GM12801 (cell line): ENCODE measurements at regions not wholly inside any gene's neighbourhood (a gene's known extent, or its start where the extent isn't known, plus 50 kb on each side); places are given as distances from the start of the nearest gene placed in this dataset.

Source experiments
- TF ChIP-seq, protein P1 (sequence below): IDR thresholded peaks from one replicate; pipeline ENCODE4 v1.5.1; 2011; ENCODE audit warnings: control low read depth; ENCODE audit not compliant: insufficient read length; ENCODE audit errors: extremely low read depth

DNA sequence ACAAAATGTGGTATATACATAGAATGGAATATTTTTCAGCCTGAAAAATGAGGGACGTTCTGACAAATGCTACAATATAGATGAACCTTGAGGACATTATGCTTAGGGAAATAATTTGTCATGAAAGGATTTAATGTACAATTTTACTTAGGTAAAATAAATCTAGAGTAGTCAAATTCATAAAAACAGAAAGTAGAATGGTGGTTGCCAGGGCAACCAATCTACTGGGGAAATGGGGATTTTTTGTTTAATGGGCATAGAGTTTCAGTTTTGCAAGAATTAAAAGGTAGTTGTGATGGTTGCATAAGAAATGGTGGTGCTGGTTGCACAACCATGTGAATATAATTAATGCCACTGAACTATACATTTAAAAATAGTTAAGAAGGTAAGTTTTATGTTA lies 296.0 kb upstream of the SP4 start:
- TF ChIP-seq, protein P1, sequence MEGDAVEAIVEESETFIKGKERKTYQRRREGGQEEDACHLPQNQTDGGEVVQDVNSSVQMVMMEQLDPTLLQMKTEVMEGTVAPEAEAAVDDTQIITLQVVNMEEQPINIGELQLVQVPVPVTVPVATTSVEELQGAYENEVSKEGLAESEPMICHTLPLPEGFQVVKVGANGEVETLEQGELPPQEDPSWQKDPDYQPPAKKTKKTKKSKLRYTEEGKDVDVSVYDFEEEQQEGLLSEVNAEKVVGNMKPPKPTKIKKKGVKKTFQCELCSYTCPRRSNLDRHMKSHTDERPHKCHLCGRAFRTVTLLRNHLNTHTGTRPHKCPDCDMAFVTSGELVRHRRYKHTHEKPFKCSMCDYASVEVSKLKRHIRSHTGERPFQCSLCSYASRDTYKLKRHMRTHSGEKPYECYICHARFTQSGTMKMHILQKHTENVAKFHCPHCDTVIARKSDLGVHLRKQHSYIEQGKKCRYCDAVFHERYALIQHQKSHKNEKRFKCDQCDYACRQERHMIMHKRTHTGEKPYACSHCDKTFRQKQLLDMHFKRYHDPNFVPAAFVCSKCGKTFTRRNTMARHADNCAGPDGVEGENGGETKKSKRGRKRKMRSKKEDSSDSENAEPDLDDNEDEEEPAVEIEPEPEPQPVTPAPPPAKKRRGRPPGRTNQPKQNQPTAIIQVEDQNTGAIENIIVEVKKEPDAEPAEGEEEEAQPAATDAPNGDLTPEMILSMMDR: no peak

DNA sequence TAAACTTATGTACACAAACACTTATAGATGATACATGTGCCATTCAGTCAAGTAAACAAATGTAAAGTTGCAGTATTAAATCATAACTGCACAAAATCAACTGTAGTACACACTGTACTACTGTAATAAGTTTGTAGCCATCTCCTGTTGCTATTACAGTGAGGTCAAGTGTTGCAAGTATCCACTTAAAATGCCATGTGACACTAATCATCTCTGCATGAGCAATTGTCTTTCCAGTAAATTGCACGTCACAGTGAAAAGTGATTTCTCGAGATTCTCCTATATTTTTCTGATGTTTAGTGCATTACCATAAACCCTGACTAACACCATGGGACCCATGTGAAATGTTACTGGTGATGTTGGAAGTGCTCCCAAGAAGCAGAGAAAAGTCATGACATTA lies 293.3 kb upstream of the SP4 start:
- TF ChIP-seq, protein P1: no peak

DNA sequence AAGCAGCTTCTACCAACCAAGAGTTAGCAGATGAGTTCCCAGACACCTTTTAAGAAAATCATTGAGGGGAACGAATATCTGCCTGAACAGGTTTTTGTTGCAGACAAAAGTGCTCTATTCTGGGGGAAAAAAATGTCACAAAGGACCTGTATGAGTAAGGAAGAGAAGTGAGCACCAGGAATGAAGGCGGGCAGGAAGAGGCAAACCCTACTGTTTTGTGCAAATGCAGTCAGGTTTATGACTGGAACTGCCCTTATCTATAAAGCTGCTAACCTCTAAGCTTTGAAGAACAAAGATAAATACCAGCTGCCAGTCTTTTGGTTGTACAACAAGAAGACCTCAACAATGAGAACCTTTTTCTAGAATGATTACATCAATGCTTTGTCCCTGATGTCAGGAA lies 292.4 kb upstream of the SP4 start:
- TF ChIP-seq, protein P1: no peak

DNA sequence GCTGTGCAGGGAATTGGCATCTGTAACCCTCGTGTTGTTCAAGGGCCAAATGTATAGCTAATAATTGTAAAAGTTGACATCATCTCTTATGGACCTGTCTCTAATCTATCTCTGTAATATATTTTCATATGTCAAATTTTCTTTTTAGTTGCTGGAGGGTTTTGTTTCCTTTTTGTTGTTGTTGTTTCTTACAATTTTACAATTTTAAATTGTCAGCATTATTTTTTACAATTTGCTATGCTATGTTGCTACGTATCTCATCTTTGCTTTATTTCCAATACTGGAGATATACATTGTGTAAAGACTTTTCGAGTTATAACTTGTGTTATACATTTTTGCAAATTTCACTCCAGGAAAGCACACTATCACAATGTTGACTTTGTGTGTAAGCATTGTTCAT lies 290.2 kb upstream of the SP4 start:
- TF ChIP-seq, protein P1: no peak

DNA sequence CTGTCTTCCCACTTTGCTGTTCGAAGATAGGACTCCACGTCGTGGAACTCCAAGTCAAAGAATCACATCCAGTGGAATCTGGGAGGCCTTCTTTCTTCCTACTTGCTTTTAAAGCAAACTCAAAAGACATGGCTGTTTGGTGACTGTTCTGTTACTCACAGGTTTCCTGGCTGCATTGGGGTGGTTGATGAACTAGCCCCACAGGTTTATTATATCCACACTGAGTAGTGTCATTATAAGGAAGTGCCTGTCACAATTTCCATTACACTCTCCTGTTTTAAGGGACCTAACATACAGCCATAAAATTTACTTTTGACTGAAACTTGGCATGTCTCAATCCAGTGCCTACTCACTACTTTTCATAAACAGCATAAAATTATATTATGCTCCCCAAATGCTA lies 287.3 kb upstream of the SP4 start:
- TF ChIP-seq, protein P1: no peak

DNA sequence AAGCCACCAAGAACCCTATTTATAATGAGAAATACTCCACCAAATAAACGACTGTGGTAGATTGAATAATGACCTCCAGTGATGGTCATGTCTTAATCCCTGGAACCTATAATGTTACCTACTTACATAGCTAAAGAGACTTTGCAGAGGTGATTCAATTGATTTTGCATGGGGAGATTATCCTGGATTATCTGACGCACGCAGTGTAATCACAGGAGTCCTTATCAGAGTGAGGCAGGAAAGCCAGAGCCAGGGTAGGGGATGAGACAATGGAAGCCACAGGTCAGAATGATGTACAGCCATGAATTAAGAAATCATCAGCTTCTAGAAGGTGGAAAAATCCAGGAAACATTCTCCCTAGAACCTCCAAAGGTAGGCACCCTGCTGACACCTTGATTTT lies 286.4 kb upstream of the SP4 start:
- TF ChIP-seq, protein P1: no peak

DNA sequence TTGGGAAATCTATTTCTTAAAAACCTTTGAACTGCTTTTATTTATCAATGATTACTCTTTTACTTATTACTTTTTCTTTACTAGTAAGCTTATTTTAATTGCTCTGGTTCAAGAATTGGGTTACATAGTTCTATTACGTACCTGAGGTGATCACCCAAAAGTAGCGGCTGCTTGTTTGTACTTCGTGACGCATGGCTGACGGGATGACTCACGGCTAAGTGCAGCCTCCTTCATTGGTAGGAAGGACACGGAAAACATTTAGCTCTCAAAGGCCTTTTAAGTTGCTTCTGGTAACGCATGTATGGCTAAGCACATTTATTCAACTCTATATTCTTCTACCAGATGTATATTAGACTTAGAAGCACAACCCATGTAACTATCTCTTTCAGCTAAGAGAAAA lies 285.8 kb upstream of the SP4 start:
- TF ChIP-seq, protein P1: no peak
